GM21367 (cell line): ENCODE measurements at regions not wholly inside any gene's neighbourhood (a gene's known extent, or its start where the extent isn't known, plus 50 kb on each side); places are given as distances from the start of the nearest gene placed in this dataset.
"Not testable (repeated sequence)": the region's sequence is repeated elsewhere in the genome, so short reads cannot be mapped to it uniquely, and the experiment has no call there.

Experiments
- ATAC-seq: cut with Tn5 transposase; IDR thresholded peaks from one replicate; pipeline ENCODE4 v1.9.1; 2021; ENCODE audit not compliant: unreplicated experiment

- ATAC-seq = no peak
Observed at GRCh38 chr7:35970458-35970857, 169.6 kb downstream of the SEPTIN7 start.

GRCh38 chr7:35971133-35971891 lies 170.5 kb downstream of the SEPTIN7 start:
- no peak for ATAC-seq

GRCh38 chr7:35975851-35976454 lies 175.1 kb downstream of the SEPTIN7 start:
- no peak for ATAC-seq

GRCh38 chr7:35978816-35979640 lies 174.0 kb upstream of the EEPD1 start:
- not testable (repeated sequence) for ATAC-seq

- no peak for ATAC-seq
Observed at GRCh38 chr7:35982600-35982999, 170.5 kb upstream of the EEPD1 start.

GRCh38 chr7:35983626-35984025 lies 169.4 kb upstream of the EEPD1 start:
- no peak for ATAC-seq

- ATAC-seq = peak; percentile 81
Observed at GRCh38 chr7:35985126-35985754, 167.8 kb upstream of the EEPD1 start.

GRCh38 chr7:35987016-35987415 lies 166.0 kb upstream of the EEPD1 start:
- ATAC-seq = no peak

GRCh38 chr7:35988105-35988504 lies 164.9 kb upstream of the EEPD1 start:
- no peak for ATAC-seq

- ATAC-seq = no peak
Observed at GRCh38 chr7:35988818-35989217, 164.2 kb upstream of the EEPD1 start.

- ATAC-seq = no peak
Observed at GRCh38 chr7:35991511-35992232, 161.4 kb upstream of the EEPD1 start.

GRCh38 chr7:35992436-35992835 lies 160.6 kb upstream of the EEPD1 start:
- ATAC-seq = no peak

GRCh38 chr7:35993113-35993512 lies 159.9 kb upstream of the EEPD1 start:
- no peak for ATAC-seq

GRCh38 chr7:35993676-35994606 lies 159.1 kb upstream of the EEPD1 start:
- ATAC-seq = no peak

GRCh38 chr7:35995334-35995733 lies 157.7 kb upstream of the EEPD1 start:
- ATAC-seq = no peak

- no peak for ATAC-seq
Observed at GRCh38 chr7:35998481-35998880, 154.6 kb upstream of the EEPD1 start.

- ATAC-seq = no peak
Observed at GRCh38 chr7:36001546-36001945, 151.5 kb upstream of the EEPD1 start.

- no peak for ATAC-seq
Observed at GRCh38 chr7:36002900-36003299, 150.2 kb upstream of the EEPD1 start.

- no peak for ATAC-seq
Observed at GRCh38 chr7:36003343-36003742, 149.7 kb upstream of the EEPD1 start.

GRCh38 chr7:36005293-36005692 lies 147.8 kb upstream of the EEPD1 start:
- ATAC-seq = no peak
